ENCODE measurements at regions not wholly inside any gene's neighbourhood (a gene's known extent, or its start where the extent isn't known, plus 50 kb on each side); places are given as distances from the start of the nearest gene placed in this dataset.

DNA sequence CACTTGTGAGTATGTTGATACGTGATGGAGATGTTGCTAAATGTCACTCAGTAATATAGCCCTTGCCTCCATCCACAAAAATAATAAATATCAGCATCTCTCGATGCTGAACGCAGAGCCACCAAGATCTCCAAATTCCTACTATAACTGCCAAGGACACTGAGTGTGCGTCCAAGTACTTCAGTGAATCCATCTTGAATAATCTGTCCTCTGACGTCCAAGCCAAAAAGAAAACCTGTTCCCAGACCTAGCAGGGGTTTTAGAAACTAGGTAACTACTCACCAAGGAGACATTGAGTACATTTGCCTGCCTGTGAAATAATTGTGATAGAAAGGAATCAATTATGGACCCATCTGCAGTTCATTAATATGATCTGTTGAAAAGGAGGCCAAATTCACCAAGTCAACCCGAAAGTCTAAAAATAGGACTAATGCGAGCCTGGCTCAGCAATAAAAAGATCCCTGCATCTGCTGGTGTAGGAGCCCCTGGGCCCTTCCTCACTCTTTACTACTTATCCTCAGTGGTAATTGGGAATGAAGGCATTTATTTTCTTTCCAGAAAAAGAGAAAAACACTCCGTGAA is 226.9 kb upstream of the IRF2BP2 start:
- Histone ChIP-seq H3K27ac (ENCODE audit: extremely low read depth, low read depth, low read length) (no peak overlapping the region), H3K9me3 (ENCODE audit: control insufficient read depth, insufficient read depth, low read depth, low read length) (no peaks in the 10 kb centered on the region), H3K4me3 (ENCODE audit: low read depth, low read length) (no peak overlapping the region), H3K4me1 (ENCODE audit: control insufficient read depth, insufficient read depth, low read length) (peaks cover 4% of the 10 kb centered on the region; the same call in 1 of the 2 replicates), H3K36me3 (ENCODE audit: control insufficient read depth in 2 of 2, insufficient read depth in 1 of 2, low read length in 2 of 2) (no peaks in the 10 kb centered on the region)
- TF ChIP-seq ZNF423 (tag by site-specific recombination; IDR thresholded peaks at IDR 0.05) (no peak), HOXC10 (CRISPR knock-in tag; IDR thresholded peaks at IDR 0.05) (no peak), ZEB2 (tag by site-specific recombination; IDR thresholded peaks at IDR 0.05) (no peak), ZNF530 (tag by site-specific recombination; IDR thresholded peaks at IDR 0.05; ENCODE audit: low read depth) (no peak), ZNF140 (tag by site-specific recombination; IDR thresholded peaks at IDR 0.05) (no peak), ZNF791 (tag by site-specific recombination; IDR thresholded peaks at IDR 0.05) (no peak), HOXA7 (CRISPR knock-in tag; IDR thresholded peaks at IDR 0.05; ENCODE audit: borderline replicate concordance) (no peak), ZNF48 (tag by site-specific recombination; IDR thresholded peaks at IDR 0.05) (no peak), ZXDB (tag by site-specific recombination; IDR thresholded peaks at IDR 0.05) (no peak), ZNF404 (tag by site-specific recombination; IDR thresholded peaks at IDR 0.05) (no peak)
- TF ChIP-seq, protein P1, sequence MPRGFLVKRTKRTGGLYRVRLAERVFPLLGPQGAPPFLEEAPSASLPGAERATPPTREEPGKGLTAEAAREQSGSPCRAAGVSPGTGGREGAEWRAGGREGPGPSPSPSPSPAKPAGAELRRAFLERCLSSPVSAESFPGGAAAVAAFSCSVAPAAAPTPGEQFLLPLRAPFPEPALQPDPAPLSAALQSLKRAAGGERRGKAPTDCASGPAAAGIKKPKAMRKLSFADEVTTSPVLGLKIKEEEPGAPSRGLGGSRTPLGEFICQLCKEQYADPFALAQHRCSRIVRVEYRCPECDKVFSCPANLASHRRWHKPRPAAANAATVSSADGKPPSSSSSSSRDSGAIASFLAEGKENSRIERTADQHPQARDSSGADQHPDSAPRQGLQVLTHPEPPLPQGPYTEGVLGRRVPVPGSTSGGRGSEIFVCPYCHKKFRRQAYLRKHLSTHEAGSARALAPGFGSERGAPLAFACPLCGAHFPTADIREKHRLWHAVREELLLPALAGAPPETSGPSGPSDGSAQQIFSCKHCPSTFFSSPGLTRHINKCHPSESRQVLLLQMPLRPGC (tag by site-specific recombination; IDR thresholded peaks at IDR 0.05), result no peak
- TF ChIP-seq, protein P2, sequence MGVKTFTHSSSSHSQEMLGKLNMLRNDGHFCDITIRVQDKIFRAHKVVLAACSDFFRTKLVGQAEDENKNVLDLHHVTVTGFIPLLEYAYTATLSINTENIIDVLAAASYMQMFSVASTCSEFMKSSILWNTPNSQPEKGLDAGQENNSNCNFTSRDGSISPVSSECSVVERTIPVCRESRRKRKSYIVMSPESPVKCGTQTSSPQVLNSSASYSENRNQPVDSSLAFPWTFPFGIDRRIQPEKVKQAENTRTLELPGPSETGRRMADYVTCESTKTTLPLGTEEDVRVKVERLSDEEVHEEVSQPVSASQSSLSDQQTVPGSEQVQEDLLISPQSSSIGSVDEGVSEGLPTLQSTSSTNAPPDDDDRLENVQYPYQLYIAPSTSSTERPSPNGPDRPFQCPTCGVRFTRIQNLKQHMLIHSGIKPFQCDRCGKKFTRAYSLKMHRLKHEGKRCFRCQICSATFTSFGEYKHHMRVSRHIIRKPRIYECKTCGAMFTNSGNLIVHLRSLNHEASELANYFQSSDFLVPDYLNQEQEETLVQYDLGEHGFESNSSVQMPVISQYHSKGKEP (tag by site-specific recombination; IDR thresholded peaks at IDR 0.05), result no peak
- CTCF ChIA-PET, result no interaction called here
- POLR2A ChIA-PET, result no interaction called here

DNA sequence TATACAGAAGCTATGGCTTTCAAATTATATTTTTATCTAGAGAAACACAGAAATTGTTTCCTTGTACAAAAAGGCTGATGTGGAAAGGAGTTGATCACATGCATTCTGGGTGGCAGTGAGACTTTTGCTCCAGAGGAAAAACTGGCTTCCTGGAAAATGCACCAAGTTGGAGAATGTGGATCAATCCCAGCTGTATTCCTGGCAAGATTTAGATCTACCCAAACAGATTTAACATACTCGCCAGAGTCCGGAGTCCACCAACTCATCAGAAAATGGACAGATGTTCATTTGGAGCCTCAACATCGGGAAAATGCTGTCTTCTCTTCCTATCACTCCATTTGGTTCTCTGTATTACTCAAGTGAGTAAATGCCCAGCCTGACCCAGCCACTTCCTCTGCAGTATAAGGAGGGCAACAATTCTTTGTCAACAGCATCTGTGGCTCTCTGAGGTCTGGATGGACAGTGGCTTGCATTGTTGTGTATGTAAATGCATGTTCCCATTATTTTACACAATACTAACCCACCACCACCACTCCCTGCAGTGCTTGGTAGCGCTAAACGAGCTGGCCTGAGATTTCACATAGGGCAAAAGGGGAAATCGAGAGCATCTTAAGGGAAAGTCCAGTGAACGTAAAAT is 226.2 kb upstream of the IRF2BP2 start:
- Histone ChIP-seq H3K4me3 (ENCODE audit: low read depth, low read length) (no peak overlapping the region), H3K36me3 (ENCODE audit: control insufficient read depth in 2 of 2, insufficient read depth in 1 of 2, low read length in 2 of 2) (no peaks in the 10 kb centered on the region), H3K9me3 (ENCODE audit: control insufficient read depth, insufficient read depth, low read depth, low read length) (no peaks in the 10 kb centered on the region), H3K27ac (ENCODE audit: extremely low read depth, low read depth, low read length) (no peak overlapping the region), H3K4me1 (ENCODE audit: control insufficient read depth, insufficient read depth, low read length) (peaks cover 4% of the 10 kb centered on the region; the same call in 1 of the 2 replicates)
- CTCF ChIA-PET, result interaction anchor here (0.7 kb wide), 1 partner anchor 511 kb away, joined by 3 read pairs; no protein-coding TSS in a partner anchor
- no peak for TF ChIP-seq ZNF548 (tag by site-specific recombination; IDR thresholded peaks at IDR 0.05)
- no peak for TF ChIP-seq ZNF658 (tag by site-specific recombination; IDR thresholded peaks at IDR 0.05)
- no peak for TF ChIP-seq ZNF510 (tag by site-specific recombination; IDR thresholded peaks at IDR 0.05; ENCODE audit: insufficient replicate concordance)
- no peak for TF ChIP-seq ZNF48 (tag by site-specific recombination; IDR thresholded peaks at IDR 0.05)
- no peak for TF ChIP-seq ZNF2 (tag by site-specific recombination; IDR thresholded peaks at IDR 0.05)
- TF ChIP-seq YY2 (tag by site-specific recombination; IDR thresholded peaks at IDR 0.05), result no peak
- no peak for TF ChIP-seq ZNF501 (tag by site-specific recombination; IDR thresholded peaks at IDR 0.05)
- no peak for TF ChIP-seq GLI4 (tag by site-specific recombination; IDR thresholded peaks at IDR 0.05)
- no peak for TF ChIP-seq OSR2 (tag by site-specific recombination; IDR thresholded peaks at IDR 0.05)
- TF ChIP-seq HOXA7 (CRISPR knock-in tag; IDR thresholded peaks at IDR 0.05; ENCODE audit: borderline replicate concordance), result no peak
- POLR2A ChIA-PET, result no interaction called here

All from HEK293 (cell line).